Activated CD4-positive, alpha-beta memory T cell treated with anti-CD3 and anti-CD28 coated beads for 36 hours (primary cell): ENCODE measurements at regions not wholly inside any gene's neighbourhood (a gene's known extent, or its start where the extent isn't known, plus 50 kb on each side); places are given as distances from the start of the nearest gene placed in this dataset.
A peak's percentile ranks its signal among the peaks of the same experiment; 100 is the strongest.

Experiments
- CTCF ChIA-PET: fragments of 350-600 bp; sonication (Branson Sonifier 250); formaldehyde crosslinking; loops from one replicate; lab custom pipeline; 2021; ENCODE audit warnings: antibody characterized with exemption, inconsistent platforms; lab: Charles Lee
- POLR2A ChIA-PET: fragments of 350-600 bp; sonication (Branson Sonifier 250); formaldehyde crosslinking; loops from one replicate; lab custom pipeline; 2021; ENCODE audit warnings: antibody characterized with exemption; lab: Charles Lee
- DNase-seq: peaks from one replicate; pipeline ENCODE4 v3.0.0-alpha.2; 2020
- H3K27ac Mint-ChIP-seq: one replicate; pipeline ENCODE4 v1.8.0; 2021; ENCODE audit warnings: mixed read lengths
- H3K27me3 Mint-ChIP-seq: one replicate; pipeline ENCODE4 v1.8.0; 2021; ENCODE audit warnings: mixed read lengths
- H3K36me3 Mint-ChIP-seq: one replicate; pipeline ENCODE4 v1.8.0; 2021; ENCODE audit warnings: mixed read lengths
- H3K4me1 Mint-ChIP-seq: one replicate; pipeline ENCODE4 v1.8.0; 2021; ENCODE audit warnings: low read depth, mixed read lengths
- H3K4me3 Mint-ChIP-seq: one replicate; pipeline ENCODE4 v1.8.0; 2021; ENCODE audit warnings: mild to moderate bottlenecking, mixed read lengths
- H3K9me3 Mint-ChIP-seq: one replicate; pipeline ENCODE4 v1.8.0; 2021; ENCODE audit warnings: mixed read lengths
- intact Hi-C: fragments of 100-400 bp; cut with micrococcal nuclease; formaldehyde crosslinking; loops from one replicate; pipeline ENCODE4 v1.15.1; 2023

DNA sequence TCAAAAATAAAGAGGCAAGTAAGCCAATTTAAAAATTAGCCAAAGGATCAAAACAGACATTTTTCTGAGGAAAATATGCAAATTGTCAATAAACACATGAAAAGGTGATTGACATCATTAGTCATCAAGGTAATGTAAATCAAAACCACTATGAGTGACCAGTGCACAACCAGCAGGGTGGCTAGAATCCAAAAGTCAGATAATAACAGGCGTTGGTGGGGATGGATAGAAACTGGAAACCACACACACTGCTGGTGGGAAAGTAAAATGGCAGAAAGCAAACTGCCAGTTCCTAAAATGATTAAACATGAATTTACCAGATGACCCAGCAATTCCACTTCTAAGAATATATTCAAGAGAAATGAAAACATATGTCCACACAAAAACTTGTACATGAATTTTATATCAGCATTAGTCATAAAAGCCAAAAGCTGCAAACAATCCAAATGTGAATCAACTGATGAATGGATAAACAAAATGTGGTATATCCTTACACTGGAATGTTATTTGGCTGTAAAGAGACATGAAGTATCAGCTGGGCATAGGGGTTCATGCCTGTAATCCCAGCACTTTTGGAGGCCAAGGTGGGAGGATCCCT, 74.8 kb upstream of the MBOAT1 start:
- ChIA-PET CTCF (interaction anchor here (1.3 to 1.7 kb wide), 3 partner anchors 195 to 243 kb away, joined by 3 to 7 read pairs (median 5); no protein-coding TSS in a partner anchor), POLR2A (no interaction called here)
- H3K4me3 Mint-ChIP-seq: no peak overlapping the region
- intact Hi-C loops: no loop called here
- DNase-seq: no peak
- peaks cover 3% of the 10 kb centered on the region for H3K4me1 Mint-ChIP-seq
- H3K36me3 Mint-ChIP-seq: no peaks in the 10 kb centered on the region
- peaks cover 10% of the 10 kb centered on the region for H3K9me3 Mint-ChIP-seq
- H3K27me3 Mint-ChIP-seq: peaks cover 11% of the 10 kb centered on the region
- no peak overlapping the region for H3K27ac Mint-ChIP-seq

DNA sequence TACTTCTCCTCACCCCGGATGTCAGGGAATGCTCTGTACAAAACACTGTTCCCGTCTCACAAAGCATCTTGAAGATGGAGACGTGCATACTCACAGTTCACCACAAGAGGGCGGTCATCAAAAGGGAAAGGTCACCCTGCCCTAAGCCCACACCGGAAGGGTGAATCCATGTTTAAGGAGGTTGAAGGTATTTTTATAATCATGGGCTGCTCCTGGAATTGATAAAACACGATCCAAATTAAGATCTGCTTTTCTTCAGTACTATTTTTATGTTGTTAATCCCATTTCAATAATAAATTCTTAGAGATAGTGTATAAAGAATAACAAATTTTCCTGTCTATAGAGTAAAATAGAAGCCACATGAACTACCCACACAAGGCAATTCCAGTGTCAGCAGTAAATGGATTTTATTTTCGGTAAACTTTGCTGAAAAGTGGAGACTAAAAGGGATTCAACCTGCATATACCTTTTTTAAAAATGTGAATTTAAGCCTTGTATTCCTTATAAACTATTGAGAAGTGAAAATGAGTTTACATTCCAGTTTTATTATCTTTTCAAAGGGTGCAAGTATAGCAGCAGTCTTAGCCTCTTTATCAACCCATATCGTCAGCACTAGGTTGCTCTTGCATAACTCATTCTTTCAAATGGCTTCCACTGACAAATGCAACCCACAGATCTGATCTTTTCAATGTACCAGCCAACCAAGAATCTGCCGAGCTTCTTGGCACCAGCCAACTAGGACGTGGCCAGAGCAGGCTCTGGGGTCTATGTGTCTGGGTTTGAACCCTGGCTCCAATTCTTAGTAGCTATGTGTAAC, 79.7 kb upstream of the MBOAT1 start:
- intact Hi-C loops: loop anchor here (1.0 kb wide), 3 partner anchors 112 to 236 kb away; no protein-coding TSS in a partner anchor
- POLR2A ChIA-PET: no interaction called here
- no peak overlapping the region for H3K4me3 Mint-ChIP-seq
- H3K27me3 Mint-ChIP-seq: no peaks in the 10 kb centered on the region
- H3K9me3 Mint-ChIP-seq: no peaks in the 10 kb centered on the region
- DNase-seq: peak; percentile 85
- H3K36me3 Mint-ChIP-seq: no peaks in the 10 kb centered on the region
- H3K4me1 Mint-ChIP-seq: peaks cover 7% of the 10 kb centered on the region
- no peak overlapping the region for H3K27ac Mint-ChIP-seq
- CTCF ChIA-PET: interaction anchor here (0.7 to 3.1 kb wide), 13 partner anchors 13 to 1974 kb away, joined by 3 to 21 read pairs (median 4); no protein-coding TSS in a partner anchor

DNA sequence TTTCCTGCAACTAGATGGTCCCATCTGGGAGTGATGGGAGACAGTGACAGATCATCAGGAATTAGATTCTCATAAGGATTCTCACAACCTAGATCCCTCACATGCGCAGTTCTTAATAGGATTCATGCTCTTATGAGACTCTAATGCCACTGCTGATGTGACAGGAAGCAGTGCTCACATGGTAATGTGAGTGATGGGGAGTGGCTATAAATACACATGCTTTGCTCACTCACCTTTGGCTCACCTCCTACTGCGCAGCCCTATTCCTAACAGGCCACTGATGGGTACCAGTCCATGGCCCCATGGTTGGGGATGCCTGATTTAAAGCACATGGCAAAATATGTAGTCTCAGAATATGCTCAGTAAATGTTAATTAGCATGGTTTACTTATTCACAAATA, 80.6 kb upstream of the MBOAT1 start:
- no peak for DNase-seq
- H3K27me3 Mint-ChIP-seq: no peaks in the 10 kb centered on the region
- no peak overlapping the region for H3K27ac Mint-ChIP-seq
- H3K4me3 Mint-ChIP-seq: no peak overlapping the region
- H3K9me3 Mint-ChIP-seq: no peaks in the 10 kb centered on the region
- ChIA-PET POLR2A (no interaction called here), CTCF (interaction anchor here (0.7 to 2.6 kb wide), 10 partner anchors 18 to 1975 kb away, joined by 3 to 21 read pairs (median 4); no protein-coding TSS in a partner anchor)
- intact Hi-C loops: no loop called here
- no peaks in the 10 kb centered on the region for H3K36me3 Mint-ChIP-seq
- H3K4me1 Mint-ChIP-seq: peaks cover 7% of the 10 kb centered on the region

DNA sequence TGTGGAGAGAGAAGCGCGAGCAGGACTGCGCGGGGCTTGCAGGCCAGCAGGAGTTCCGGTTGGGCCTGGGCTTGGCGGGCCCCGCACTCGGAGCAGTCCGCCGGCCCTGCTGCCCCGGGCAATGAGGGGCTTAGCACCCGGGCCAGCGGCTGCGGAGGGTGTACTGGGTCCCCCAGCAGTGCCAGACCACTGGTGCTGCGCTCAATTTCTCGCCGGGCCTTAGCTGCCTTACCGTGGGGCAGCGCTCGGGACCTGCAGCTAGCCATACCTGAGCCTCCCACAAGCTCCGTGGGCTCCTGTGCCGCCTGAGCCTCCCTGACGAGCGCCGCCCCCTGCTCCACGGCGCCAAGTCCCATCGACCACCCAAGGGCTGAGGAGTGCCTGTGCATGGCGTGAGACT, 89.0 kb upstream of the MBOAT1 start:
- CTCF ChIA-PET: no interaction called here
- Mint-ChIP-seq H3K36me3 (no peaks in the 10 kb centered on the region), H3K4me3 (no peak overlapping the region), H3K27me3 (no peaks in the 10 kb centered on the region), H3K4me1 (no peaks in the 10 kb centered on the region), H3K27ac (no peak overlapping the region), H3K9me3 (no peaks in the 10 kb centered on the region)
- intact Hi-C loops: no loop called here
- POLR2A ChIA-PET: no interaction called here
- DNase-seq: no peak

DNA sequence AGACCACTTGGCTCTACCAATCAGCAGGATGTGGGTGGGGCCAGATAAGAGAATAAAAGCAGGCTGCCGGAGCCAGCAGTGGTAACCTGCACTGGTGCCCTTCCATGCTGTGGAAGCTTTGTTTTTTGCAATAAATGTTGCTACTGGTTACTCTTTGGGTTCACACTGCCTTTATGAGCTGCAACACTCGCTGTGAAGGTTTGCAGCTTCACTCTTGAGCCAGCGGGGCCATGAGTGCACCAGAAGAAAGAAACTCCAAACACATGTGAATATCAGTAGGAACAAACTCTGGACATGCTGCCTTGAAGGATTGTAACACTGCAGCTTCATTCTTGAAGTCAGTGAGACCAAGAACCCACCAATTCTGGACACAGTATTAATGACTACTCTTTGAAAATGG, 89.9 kb upstream of the MBOAT1 start:
- CTCF ChIA-PET: interaction anchor here (0.9 kb wide), 1 partner anchor 102 kb away, joined by 3 read pairs; no protein-coding TSS in a partner anchor
- DNase-seq: no peak
- Mint-ChIP-seq H3K27me3 (no peaks in the 10 kb centered on the region), H3K36me3 (no peaks in the 10 kb centered on the region), H3K27ac (no peak overlapping the region), H3K4me3 (no peak overlapping the region), H3K4me1 (no peaks in the 10 kb centered on the region), H3K9me3 (no peaks in the 10 kb centered on the region)
- intact Hi-C loops: no loop called here
- POLR2A ChIA-PET: interaction anchor here (1.4 kb wide), 1 partner anchor 17 kb away, joined by 3 read pairs; no protein-coding TSS in a partner anchor

DNA sequence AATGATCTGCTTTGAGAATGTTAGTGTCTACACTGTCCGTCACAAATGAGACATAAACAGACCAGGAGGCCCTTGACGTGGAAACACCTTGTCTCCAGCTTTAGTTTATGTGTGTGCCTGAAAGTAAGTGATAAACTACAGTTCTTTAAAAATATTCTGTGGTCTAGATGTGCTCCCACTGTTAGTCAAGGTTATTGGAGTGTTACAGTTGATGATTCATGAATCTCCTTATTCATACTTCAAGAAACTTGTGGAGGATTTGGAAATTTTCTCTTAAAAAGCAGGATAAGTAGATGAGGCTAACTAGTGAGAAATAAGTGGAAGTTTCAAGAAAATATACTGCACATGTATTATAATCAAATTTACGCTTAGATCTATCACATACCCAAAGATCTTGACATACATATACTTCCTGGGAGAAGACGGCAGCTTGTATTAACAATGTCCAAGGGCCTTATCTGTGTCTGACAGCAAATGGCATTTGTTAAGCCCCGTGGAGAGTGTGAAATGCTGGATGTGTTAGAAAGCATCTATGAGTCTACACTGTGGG, 90.5 kb upstream of the MBOAT1 start:
- H3K4me1 Mint-ChIP-seq: no peaks in the 10 kb centered on the region
- H3K27ac Mint-ChIP-seq: no peak overlapping the region
- no peak overlapping the region for H3K4me3 Mint-ChIP-seq
- no peaks in the 10 kb centered on the region for H3K9me3 Mint-ChIP-seq
- H3K36me3 Mint-ChIP-seq: no peaks in the 10 kb centered on the region
- no peaks in the 10 kb centered on the region for H3K27me3 Mint-ChIP-seq
- DNase-seq: no peak
- POLR2A ChIA-PET: interaction anchor here (1.4 kb wide), 1 partner anchor 17 kb away, joined by 3 read pairs; no protein-coding TSS in a partner anchor
- CTCF ChIA-PET: interaction anchor here (0.9 kb wide), 1 partner anchor 102 kb away, joined by 3 read pairs; no protein-coding TSS in a partner anchor
- intact Hi-C loops: no loop called here

DNA sequence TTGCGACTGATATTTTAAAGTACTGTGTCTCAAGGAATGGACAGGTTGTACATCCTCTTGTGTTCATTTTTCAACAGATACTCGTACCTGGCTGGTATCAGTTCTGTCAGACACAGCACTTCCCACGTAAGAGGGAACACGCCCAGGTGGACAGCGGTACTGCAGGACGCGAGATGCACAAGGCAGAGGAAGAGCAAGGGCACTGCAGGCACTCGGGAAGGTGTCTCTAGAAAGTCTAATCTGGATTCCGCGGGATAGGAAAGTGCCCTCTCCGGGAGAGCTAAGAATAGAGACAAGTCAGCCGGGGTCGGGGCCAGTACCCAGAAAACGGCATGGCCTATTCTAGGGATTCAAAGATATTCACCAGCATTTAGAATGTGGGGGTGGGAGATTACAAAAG, 94.2 kb upstream of the MBOAT1 start:
- Mint-ChIP-seq H3K4me1 (no peaks in the 10 kb centered on the region), H3K4me3 (no peak overlapping the region), H3K27me3 (peaks cover 2% of the 10 kb centered on the region), H3K27ac (no peak overlapping the region), H3K9me3 (peaks cover 2% of the 10 kb centered on the region), H3K36me3 (no peaks in the 10 kb centered on the region)
- POLR2A ChIA-PET: no interaction called here
- DNase-seq: no peak
- intact Hi-C loops: no loop called here
- CTCF ChIA-PET: no interaction called here

DNA sequence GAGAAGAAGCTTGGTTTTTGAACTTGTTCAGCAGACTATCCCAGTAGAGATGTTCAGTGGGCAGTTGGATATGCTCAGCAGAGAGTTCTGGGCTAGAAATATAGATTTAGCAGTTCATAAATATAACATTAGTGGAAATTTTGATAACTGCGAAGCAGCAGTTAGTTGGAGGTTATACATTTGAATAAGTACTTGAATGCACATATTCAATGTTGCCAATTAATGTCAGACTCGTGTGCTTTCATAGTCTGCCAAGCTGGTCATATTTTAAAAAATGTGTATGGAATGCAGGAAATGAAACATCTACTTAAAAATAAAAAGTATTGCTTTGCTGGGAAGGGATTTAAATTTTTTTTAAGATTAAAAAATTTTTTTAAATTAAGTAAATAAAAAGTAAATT, 92.5 kb upstream of the E2F3 start:
- ChIA-PET POLR2A (no interaction called here), CTCF (no interaction called here)
- no peak for DNase-seq
- H3K4me1 Mint-ChIP-seq: no peaks in the 10 kb centered on the region
- no peaks in the 10 kb centered on the region for H3K36me3 Mint-ChIP-seq
- intact Hi-C loops: no loop called here
- peaks cover 2% of the 10 kb centered on the region for H3K9me3 Mint-ChIP-seq
- no peak overlapping the region for H3K27ac Mint-ChIP-seq
- no peak overlapping the region for H3K4me3 Mint-ChIP-seq
- H3K27me3 Mint-ChIP-seq: peaks cover 2% of the 10 kb centered on the region

DNA sequence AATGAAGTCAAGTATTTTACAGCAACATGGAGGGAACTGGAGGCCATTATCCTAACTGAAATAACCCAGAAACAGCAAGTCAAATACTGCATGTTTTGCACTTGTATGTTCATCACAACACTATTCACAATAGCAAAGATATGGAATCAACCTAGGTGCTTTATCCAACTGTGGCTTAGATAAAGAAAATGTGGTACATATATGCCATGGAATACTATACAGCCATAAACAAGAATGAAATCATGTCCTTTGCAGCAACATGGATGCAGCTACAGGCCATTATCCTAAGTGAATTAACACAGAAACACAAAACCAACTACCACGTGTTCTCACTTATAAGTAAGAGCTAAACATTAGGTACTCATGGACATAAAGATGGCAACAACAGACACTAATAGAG, 91.5 kb upstream of the E2F3 start:
- H3K4me3 Mint-ChIP-seq: no peak overlapping the region
- H3K27ac Mint-ChIP-seq: no peak overlapping the region
- ChIA-PET CTCF (no interaction called here), POLR2A (no interaction called here)
- no peaks in the 10 kb centered on the region for H3K4me1 Mint-ChIP-seq
- no peaks in the 10 kb centered on the region for H3K36me3 Mint-ChIP-seq
- intact Hi-C loops: no loop called here
- DNase-seq: no peak
- H3K27me3 Mint-ChIP-seq: peaks cover 2% of the 10 kb centered on the region
- H3K9me3 Mint-ChIP-seq: peaks cover 2% of the 10 kb centered on the region

DNA sequence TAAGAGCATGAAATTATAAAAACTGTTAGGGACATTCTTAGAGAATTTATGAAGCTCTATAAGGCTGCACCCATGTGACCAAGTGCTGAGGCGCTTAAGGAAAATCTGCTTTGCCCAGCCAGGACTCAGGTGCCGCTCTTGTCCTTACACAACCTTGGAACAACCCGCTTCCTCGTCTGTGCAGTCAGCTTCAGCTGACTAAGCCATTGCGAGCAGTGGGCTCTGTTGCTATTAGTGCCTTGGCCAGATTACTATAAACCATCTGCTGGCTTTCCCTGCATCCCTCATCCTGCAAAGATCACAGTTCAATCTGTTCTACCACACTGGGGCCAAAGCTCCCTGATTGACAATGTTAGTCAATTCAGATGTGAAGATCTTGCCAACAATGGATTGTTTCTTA, 89.1 kb upstream of the E2F3 start:
- Mint-ChIP-seq H3K27me3 (peaks cover 2% of the 10 kb centered on the region), H3K4me1 (no peaks in the 10 kb centered on the region), H3K9me3 (peaks cover 2% of the 10 kb centered on the region), H3K36me3 (no peaks in the 10 kb centered on the region), H3K4me3 (no peak overlapping the region), H3K27ac (no peak overlapping the region)
- no peak for DNase-seq
- ChIA-PET POLR2A (no interaction called here), CTCF (no interaction called here)
- intact Hi-C loops: no loop called here

DNA sequence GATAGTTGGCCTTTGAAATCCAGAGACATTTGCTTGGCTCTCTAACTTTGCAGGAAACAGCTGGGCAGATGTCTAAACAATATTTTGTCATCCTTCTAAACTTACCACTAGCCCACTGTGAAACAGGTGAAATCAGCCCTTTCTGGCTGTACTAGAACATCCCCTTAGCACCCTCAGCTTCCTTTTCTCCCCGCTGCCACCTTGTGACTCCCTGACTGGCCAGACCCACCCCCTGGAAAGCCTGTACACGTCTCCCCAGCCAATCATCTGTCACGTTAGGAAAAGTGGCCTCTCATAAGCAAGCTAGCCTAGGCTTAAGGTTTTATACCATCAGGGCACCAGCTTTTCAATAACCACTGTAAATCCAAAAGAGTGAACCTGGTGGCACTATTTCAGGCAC, 88.6 kb upstream of the E2F3 start:
- Mint-ChIP-seq H3K4me3 (no peak overlapping the region), H3K36me3 (no peaks in the 10 kb centered on the region), H3K9me3 (peaks cover 2% of the 10 kb centered on the region), H3K27me3 (peaks cover 2% of the 10 kb centered on the region), H3K4me1 (no peaks in the 10 kb centered on the region), H3K27ac (no peak overlapping the region)
- DNase-seq: no peak
- intact Hi-C loops: no loop called here
- ChIA-PET CTCF (no interaction called here), POLR2A (no interaction called here)

DNA sequence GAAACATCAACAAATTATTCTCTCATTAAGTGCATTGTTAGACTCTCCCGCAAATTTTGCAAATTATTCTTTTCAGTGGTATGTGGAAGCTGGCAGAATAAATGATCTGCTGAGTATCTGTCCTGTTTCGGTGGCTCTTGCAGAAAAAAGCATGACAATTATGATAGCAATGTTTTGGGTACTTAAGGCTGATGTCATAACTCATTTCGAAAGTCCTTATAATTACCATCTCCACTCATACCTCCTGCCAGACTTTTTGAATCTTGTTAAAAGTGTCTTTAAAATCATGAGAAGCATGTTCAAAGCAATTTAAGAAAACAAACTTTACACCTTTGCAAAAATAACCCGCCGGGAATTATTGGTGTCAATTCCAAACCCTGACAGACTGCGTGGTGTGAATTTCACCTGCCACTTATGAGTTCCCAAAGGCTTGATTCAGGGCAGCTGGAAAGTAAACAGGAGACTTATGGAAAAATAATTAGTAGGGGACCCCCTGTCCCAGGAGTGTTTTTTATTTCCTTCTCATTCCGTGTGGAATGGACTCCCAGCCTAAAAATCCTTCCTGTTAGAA, 87.6 kb upstream of the E2F3 start:
- DNase-seq: no peak
- peaks cover 2% of the 10 kb centered on the region for H3K9me3 Mint-ChIP-seq
- CTCF ChIA-PET: no interaction called here
- H3K4me1 Mint-ChIP-seq: peaks cover 1% of the 10 kb centered on the region
- intact Hi-C loops: no loop called here
- H3K36me3 Mint-ChIP-seq: peaks cover 2% of the 10 kb centered on the region
- H3K27ac Mint-ChIP-seq: no peak overlapping the region
- POLR2A ChIA-PET: no interaction called here
- H3K4me3 Mint-ChIP-seq: no peak overlapping the region
- peaks cover 2% of the 10 kb centered on the region for H3K27me3 Mint-ChIP-seq
